ENCODE measurements at regions not wholly inside any gene's neighbourhood (a gene's known extent, or its start where the extent isn't known, plus 50 kb on each side); places are given as distances from the start of the nearest gene placed in this dataset.

DNA sequence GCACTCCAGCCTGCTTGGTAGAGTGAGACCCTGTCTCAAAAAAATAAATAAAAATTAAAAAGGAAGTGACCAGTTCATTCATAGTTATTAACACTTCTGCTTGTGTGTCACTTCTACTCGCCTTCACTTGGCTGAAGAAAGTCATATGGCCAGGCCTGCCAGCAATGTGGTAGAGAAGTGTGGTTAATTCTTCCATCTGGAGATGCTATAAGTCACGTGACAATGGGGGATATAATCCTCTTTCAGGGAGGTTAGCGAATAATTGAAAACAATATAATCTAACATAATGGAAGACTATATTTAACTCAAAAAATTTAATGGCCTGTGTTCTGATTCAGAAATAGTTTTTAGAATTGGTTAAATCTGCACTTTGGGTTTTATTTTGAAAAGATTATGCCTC, 305.6 kb downstream of the DOCK8 start:
- Histone ChIP-seq H4K20me1 (ENCODE audit: insufficient read depth) (no peaks in the 10 kb centered on the region), H3K9me2 (no peaks in the 10 kb centered on the region), H3K4me2 (no peak overlapping the region), H3K4me1 (ENCODE audit: control insufficient read depth in 1 of 2, insufficient read depth in 2 of 2, low read depth in 1 of 2, low read length in 1 of 2) (no peaks in the 10 kb centered on the region), H3K9ac (no peak overlapping the region), H3K27ac (ENCODE audit: low read depth in 2 of 2, low read length in 1 of 2) (no peak overlapping the region), H3F3A (replicated peaks; ENCODE audit: insufficient read depth) (no peaks in the 10 kb centered on the region), H3K36me3 (replicated peaks in 1 of 2; ENCODE audit: control insufficient read depth in 1 of 2, insufficient read depth in 2 of 2, low read length in 1 of 2) (no peaks in the 10 kb centered on the region), H3K79me2 (ENCODE audit: insufficient read depth) (no peaks in the 10 kb centered on the region), H3K27me3 (ENCODE audit: insufficient read depth) (peaks cover 20% of the 10 kb centered on the region; the same call in 1 of the 2 replicates), H3K9me3 (no peaks in the 10 kb centered on the region), H2AFZ (ENCODE audit: low read depth) (no peak overlapping the region), H3K4me3 (ENCODE audit: low read depth in 2 of 2, low read length in 1 of 2) (no peak overlapping the region)
- DNase-seq, result no peak
- POLR2A ChIA-PET, result no interaction called here
- WGBS (ENCODE audit: low lambda C conversion rate), result 3% methylated on average over 3 of the region's 3 CpGs
- CTCF ChIA-PET, result no interaction called here
- TF ChIP-seq USF2 (IDR thresholded peaks at IDR 0.05; ENCODE audit: borderline replicate concordance, low read depth, low read length), result no peak
- TF ChIP-seq, protein P1, sequence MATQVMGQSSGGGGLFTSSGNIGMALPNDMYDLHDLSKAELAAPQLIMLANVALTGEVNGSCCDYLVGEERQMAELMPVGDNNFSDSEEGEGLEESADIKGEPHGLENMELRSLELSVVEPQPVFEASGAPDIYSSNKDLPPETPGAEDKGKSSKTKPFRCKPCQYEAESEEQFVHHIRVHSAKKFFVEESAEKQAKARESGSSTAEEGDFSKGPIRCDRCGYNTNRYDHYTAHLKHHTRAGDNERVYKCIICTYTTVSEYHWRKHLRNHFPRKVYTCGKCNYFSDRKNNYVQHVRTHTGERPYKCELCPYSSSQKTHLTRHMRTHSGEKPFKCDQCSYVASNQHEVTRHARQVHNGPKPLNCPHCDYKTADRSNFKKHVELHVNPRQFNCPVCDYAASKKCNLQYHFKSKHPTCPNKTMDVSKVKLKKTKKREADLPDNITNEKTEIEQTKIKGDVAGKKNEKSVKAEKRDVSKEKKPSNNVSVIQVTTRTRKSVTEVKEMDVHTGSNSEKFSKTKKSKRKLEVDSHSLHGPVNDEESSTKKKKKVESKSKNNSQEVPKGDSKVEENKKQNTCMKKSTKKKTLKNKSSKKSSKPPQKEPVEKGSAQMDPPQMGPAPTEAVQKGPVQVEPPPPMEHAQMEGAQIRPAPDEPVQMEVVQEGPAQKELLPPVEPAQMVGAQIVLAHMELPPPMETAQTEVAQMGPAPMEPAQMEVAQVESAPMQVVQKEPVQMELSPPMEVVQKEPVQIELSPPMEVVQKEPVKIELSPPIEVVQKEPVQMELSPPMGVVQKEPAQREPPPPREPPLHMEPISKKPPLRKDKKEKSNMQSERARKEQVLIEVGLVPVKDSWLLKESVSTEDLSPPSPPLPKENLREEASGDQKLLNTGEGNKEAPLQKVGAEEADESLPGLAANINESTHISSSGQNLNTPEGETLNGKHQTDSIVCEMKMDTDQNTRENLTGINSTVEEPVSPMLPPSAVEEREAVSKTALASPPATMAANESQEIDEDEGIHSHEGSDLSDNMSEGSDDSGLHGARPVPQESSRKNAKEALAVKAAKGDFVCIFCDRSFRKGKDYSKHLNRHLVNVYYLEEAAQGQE (IDR thresholded peaks at IDR 0.05; ENCODE audit: low read depth, low read length), result no peak
- TF ChIP-seq SMC3 (IDR thresholded peaks at IDR 0.05; ENCODE audit: low read depth, low read length), result no peak
- no peak for TF ChIP-seq IRF3 (IDR thresholded peaks at IDR 0.05; ENCODE audit: low read depth, low read length)
- no peak for TF ChIP-seq NFIC (IDR thresholded peaks at IDR 0.05; ENCODE audit: borderline replicate concordance)
- TF ChIP-seq POLR2AphosphoS5 (IDR thresholded peaks at IDR 0.05; ENCODE audit: low read depth, low read length), result no peak
- TF ChIP-seq NRF1 (IDR thresholded peaks at IDR 0.05; ENCODE audit: low read depth, low read length), result no peak

GRCh38 chr9:522190-522589, 307.5 kb downstream of the DOCK8 start:
- no peaks in the 10 kb centered on the region for H4K20me1 ChIP-seq (ENCODE audit: insufficient read depth)
- H3K4me3 ChIP-seq (ENCODE audit: low read depth in 2 of 2, low read length in 1 of 2), result no peak overlapping the region
- H3K27ac ChIP-seq (ENCODE audit: low read depth in 2 of 2, low read length in 1 of 2), result no peak overlapping the region
- ChIA-PET POLR2A (no interaction called here), CTCF (no interaction called here)
- TF ChIP-seq, protein P1 (IDR thresholded peaks at IDR 0.05; ENCODE audit: low read depth, low read length), result no peak
- TF ChIP-seq GABPA (IDR thresholded peaks at IDR 0.05; ENCODE audit: low read depth), result no peak
- TF ChIP-seq YY1 (IDR thresholded peaks at IDR 0.05; ENCODE audit: low read depth), result no peak
- TF ChIP-seq RAD21 (IDR thresholded peaks at IDR 0.05; ENCODE audit: low read length), result no peak
- no peak for TF ChIP-seq TAF1 (IDR thresholded peaks at IDR 0.05; ENCODE audit: borderline replicate concordance, low read depth, low read length)
- TF ChIP-seq GATA2 (CRISPR knock-in tag; IDR thresholded peaks at IDR 0.05), result no peak
- TF ChIP-seq FOSL2 (IDR thresholded peaks at IDR 0.05; ENCODE audit: borderline replicate concordance, low read depth), result no peak
- no peak for TF ChIP-seq ELF1 (IDR thresholded peaks at IDR 0.05)
- no peaks in the 10 kb centered on the region for H3K9me3 ChIP-seq
- WGBS (ENCODE audit: low lambda C conversion rate), result 13% methylated on average over 5 of the region's 5 CpGs
- no peaks in the 10 kb centered on the region for H3K36me3 ChIP-seq (replicated peaks in 1 of 2; ENCODE audit: control insufficient read depth in 1 of 2, insufficient read depth in 2 of 2, low read length in 1 of 2)
- no peaks in the 10 kb centered on the region for H3K79me2 ChIP-seq (ENCODE audit: insufficient read depth)
- no peaks in the 10 kb centered on the region for H3F3A ChIP-seq (replicated peaks; ENCODE audit: insufficient read depth)
- no peak for DNase-seq
- H2AFZ ChIP-seq (ENCODE audit: low read depth), result no peak overlapping the region
- H3K9me2 ChIP-seq, result no peaks in the 10 kb centered on the region
- no peak overlapping the region for H3K9ac ChIP-seq
- H3K4me1 ChIP-seq (ENCODE audit: control insufficient read depth in 1 of 2, insufficient read depth in 2 of 2, low read depth in 1 of 2, low read length in 1 of 2), result no peaks in the 10 kb centered on the region
- H3K27me3 ChIP-seq (ENCODE audit: insufficient read depth), result peaks cover 20% of the 10 kb centered on the region; the same call in 1 of the 2 replicates
- H3K4me2 ChIP-seq, result no peak overlapping the region

Data from SK-N-SH (cell line).